Activated CD4-positive, alpha-beta T cell treated with anti-CD3 and anti-CD28 coated beads, Interleukin-2, amount 50 U/mL, for 1 hour (primary cell): ENCODE measurements at regions not wholly inside any gene's neighbourhood (a gene's known extent, or its start where the extent isn't known, plus 50 kb on each side); places are given as distances from the start of the nearest gene placed in this dataset.
"Not testable (repeated sequence)": the region's sequence is repeated elsewhere in the genome, so short reads cannot be mapped to it uniquely, and the experiment has no call there.

ENCODE experiments used
- DNase-seq: peaks from one replicate; pipeline ENCODE4 v3.0.0-alpha.2; 2020

GRCh38 chrX:109155161-109155560 is 326.7 kb downstream of the GUCY2F start:
- no peak for DNase-seq

- not testable (repeated sequence) for DNase-seq
Observed at GRCh38 chrX:109144173-109144572, 337.7 kb downstream of the GUCY2F start.

GRCh38 chrX:109140463-109140862 is 341.4 kb downstream of the GUCY2F start:
- DNase-seq: no peak

GRCh38 chrX:109134777-109135176 is 347.1 kb downstream of the GUCY2F start:
- DNase-seq: no peak

GRCh38 chrX:109125304-109125703 is 356.6 kb downstream of the GUCY2F start:
- no peak for DNase-seq

- no peak for DNase-seq
Observed at GRCh38 chrX:109089359-109089758, 353.0 kb upstream of the IRS4 start.

GRCh38 chrX:109077788-109078187 is 341.4 kb upstream of the IRS4 start:
- no peak for DNase-seq

- peak; percentile 1 for DNase-seq
Observed at GRCh38 chrX:109054181-109054581, 317.8 kb upstream of the IRS4 start.

- no peak for DNase-seq
Observed at GRCh38 chrX:109049903-109050302, 313.5 kb upstream of the IRS4 start.

GRCh38 chrX:109049416-109049815 is 313.1 kb upstream of the IRS4 start:
- DNase-seq: no peak

- no peak for DNase-seq
Observed at GRCh38 chrX:109040057-109040456, 303.7 kb upstream of the IRS4 start.

- DNase-seq: no peak
Observed at GRCh38 chrX:109036624-109037023, 300.3 kb upstream of the IRS4 start.

GRCh38 chrX:108993909-108994308 is 257.5 kb upstream of the IRS4 start:
- no peak for DNase-seq

GRCh38 chrX:108972899-108973298 is 236.5 kb upstream of the IRS4 start:
- DNase-seq: not testable (repeated sequence)

GRCh38 chrX:108947205-108947604 is 210.8 kb upstream of the IRS4 start:
- no peak for DNase-seq

- no peak for DNase-seq
Observed at GRCh38 chrX:108946531-108946930, 210.2 kb upstream of the IRS4 start.

GRCh38 chrX:108945883-108946523 is 209.6 kb upstream of the IRS4 start:
- no peak for DNase-seq

GRCh38 chrX:108914791-108915190 is 178.4 kb upstream of the IRS4 start:
- DNase-seq: no peak

GRCh38 chrX:108903831-108904230 is 167.5 kb upstream of the IRS4 start:
- DNase-seq: not testable (repeated sequence)

GRCh38 chrX:108900333-108900732 is 164.0 kb upstream of the IRS4 start:
- DNase-seq: no peak

- DNase-seq: not testable (repeated sequence)
Observed at GRCh38 chrX:108896349-108896748, 160.0 kb upstream of the IRS4 start.

GRCh38 chrX:108892501-108892900 is 156.1 kb upstream of the IRS4 start:
- no peak for DNase-seq

- no peak for DNase-seq
Observed at GRCh38 chrX:108875548-108875947, 139.2 kb upstream of the IRS4 start.

GRCh38 chrX:108843039-108843438 is 106.7 kb upstream of the IRS4 start:
- not testable (repeated sequence) for DNase-seq

GRCh38 chrX:108833993-108834392 is 97.6 kb upstream of the IRS4 start:
- no peak for DNase-seq
